HEK293T (cell line): ENCODE measurements at regions not wholly inside any gene's neighbourhood (a gene's known extent, or its start where the extent isn't known, plus 50 kb on each side); places are given as distances from the start of the nearest gene placed in this dataset.

Experiments used
- ARNT ChIP-seq: fragments of 450-650 bp; IDR thresholded peaks from 2 replicates; pipeline ENCODE4 v1.6.1; 2017; ENCODE audit warnings: mild to moderate bottlenecking
- BHLHE40 ChIP-seq: fragments of 450-650 bp; IDR thresholded peaks from 2 replicates; pipeline ENCODE4 v1.6.1; 2016; ENCODE audit warnings: mild to moderate bottlenecking, moderate library complexity, borderline replicate concordance
- CTBP1 ChIP-seq: fragments of 450-650 bp; IDR thresholded peaks from 2 replicates; pipeline ENCODE4 v1.6.1; 2016; ENCODE audit warnings: borderline replicate concordance
- ELF4 ChIP-seq: fragments of 450-650 bp; IDR thresholded peaks from 2 replicates; pipeline ENCODE4 v1.6.1; 2017; ENCODE audit warnings: antibody characterized with exemption
- FOXA1 ChIP-seq: fragments of 450-650 bp; IDR thresholded peaks from 2 replicates; pipeline ENCODE4 v1.6.1; 2016; ENCODE audit warnings: mild to moderate bottlenecking
- FOXK2 ChIP-seq: fragments of 450-650 bp; IDR thresholded peaks from 2 replicates; pipeline ENCODE4 v1.6.1; 2016; ENCODE audit warnings: mild to moderate bottlenecking
- FOXM1 ChIP-seq: fragments of 450-650 bp; IDR thresholded peaks from 2 replicates; pipeline ENCODE4 v1.6.1; 2017; ENCODE audit warnings: mild to moderate bottlenecking, borderline replicate concordance
- HDGF ChIP-seq: fragments of 450-650 bp; IDR thresholded peaks from 2 replicates; pipeline ENCODE4 v1.6.1; 2017; ENCODE audit warnings: antibody characterized with exemption, borderline replicate concordance
- LEF1 ChIP-seq: fragments of 450-650 bp; IDR thresholded peaks from 2 replicates; pipeline ENCODE4 v1.6.1; 2017; ENCODE audit warnings: mild to moderate bottlenecking, borderline replicate concordance
- NFRKB ChIP-seq: fragments of 450-650 bp; IDR thresholded peaks from 2 replicates; pipeline ENCODE4 v1.6.1; 2016; ENCODE audit warnings: mild to moderate bottlenecking, moderate library complexity
- SP1 ChIP-seq: fragments of 450-650 bp; IDR thresholded peaks from 2 replicates; pipeline ENCODE4 v1.6.1; 2017
- SUZ12 ChIP-seq: fragments of 450-650 bp; IDR thresholded peaks from 2 replicates; pipeline ENCODE4 v1.6.1; 2016; ENCODE audit warnings: mild to moderate bottlenecking
- TARDBP ChIP-seq: fragments of 450-650 bp; IDR thresholded peaks from 2 replicates; pipeline ENCODE4 v1.6.1; 2016
- ZNF384 ChIP-seq: fragments of 450-650 bp; IDR thresholded peaks from 2 replicates; pipeline ENCODE4 v1.6.1; 2016

GRCh38 chr14:101337053-101337452, 224.2 kb upstream of the DIO3 start:
- TF ChIP-seq BHLHE40 (no peak), HDGF (no peak), ARNT (no peak), SP1 (no peak), ZNF384 (no peak), LEF1 (no peak), FOXA1 (no peak), FOXK2 (no peak), SUZ12 (no peak), FOXM1 (no peak), ELF4 (no peak), CTBP1 (no peak), TARDBP (no peak), NFRKB (no peak)
